ENCODE measurements at regions not wholly inside any gene's neighbourhood (a gene's known extent, or its start where the extent isn't known, plus 50 kb on each side); places are given as distances from the start of the nearest gene placed in this dataset.

GRCh38 chr5:38009749-38010358 lies 170.0 kb upstream of the GDNF start:
- Histone ChIP-seq H3K4me3 (ENCODE audit: insufficient read depth, low read depth, low read length) (no peak overlapping the region), H3K36me3 (replicated peaks; ENCODE audit: control insufficient read depth, insufficient read depth, low read length) (no peaks in the 10 kb centered on the region), H3K27me3 (ENCODE audit: control insufficient read depth, insufficient read depth, low read length) (no peaks in the 10 kb centered on the region)
- no peak for DNase-seq

- no peaks in the 10 kb centered on the region for H3K27me3 ChIP-seq (ENCODE audit: control insufficient read depth, insufficient read depth, low read length)
- no peak overlapping the region for H3K4me3 ChIP-seq (ENCODE audit: insufficient read depth, low read depth, low read length)
- no peaks in the 10 kb centered on the region for H3K36me3 ChIP-seq (replicated peaks; ENCODE audit: control insufficient read depth, insufficient read depth, low read length)
- no peak for DNase-seq
These were observed 168.4 kb upstream of the GDNF start for GRCh38 chr5:38008198-38008597.

GRCh38 chr5:37999593-37999992 lies 159.8 kb upstream of the GDNF start:
- DNase-seq, result no peak
- Histone ChIP-seq H3K4me3 (ENCODE audit: insufficient read depth, low read depth, low read length) (no peak overlapping the region), H3K36me3 (replicated peaks; ENCODE audit: control insufficient read depth, insufficient read depth, low read length) (no peaks in the 10 kb centered on the region), H3K27me3 (ENCODE audit: control insufficient read depth, insufficient read depth, low read length) (no peaks in the 10 kb centered on the region)

GRCh38 chr5:37996918-37997317 lies 157.1 kb upstream of the GDNF start:
- no peak for DNase-seq
- no peaks in the 10 kb centered on the region for H3K36me3 ChIP-seq (replicated peaks; ENCODE audit: control insufficient read depth, insufficient read depth, low read length)

GRCh38 chr5:37994729-37995128 lies 154.9 kb upstream of the GDNF start:
- DNase-seq, result no peak
- H3K4me3 ChIP-seq (ENCODE audit: insufficient read depth, low read depth, low read length), result no peak overlapping the region
- H3K27me3 ChIP-seq (ENCODE audit: control insufficient read depth, insufficient read depth, low read length), result no peaks in the 10 kb centered on the region
- no peaks in the 10 kb centered on the region for H3K36me3 ChIP-seq (replicated peaks; ENCODE audit: control insufficient read depth, insufficient read depth, low read length)

More at GRCh38 chr5:37996918-37997317, 157.1 kb upstream of the GDNF start:
- Histone ChIP-seq H3K27me3 (ENCODE audit: control insufficient read depth, insufficient read depth, low read length) (no peaks in the 10 kb centered on the region), H3K4me3 (ENCODE audit: insufficient read depth, low read depth, low read length) (no peak overlapping the region)

DNA sequence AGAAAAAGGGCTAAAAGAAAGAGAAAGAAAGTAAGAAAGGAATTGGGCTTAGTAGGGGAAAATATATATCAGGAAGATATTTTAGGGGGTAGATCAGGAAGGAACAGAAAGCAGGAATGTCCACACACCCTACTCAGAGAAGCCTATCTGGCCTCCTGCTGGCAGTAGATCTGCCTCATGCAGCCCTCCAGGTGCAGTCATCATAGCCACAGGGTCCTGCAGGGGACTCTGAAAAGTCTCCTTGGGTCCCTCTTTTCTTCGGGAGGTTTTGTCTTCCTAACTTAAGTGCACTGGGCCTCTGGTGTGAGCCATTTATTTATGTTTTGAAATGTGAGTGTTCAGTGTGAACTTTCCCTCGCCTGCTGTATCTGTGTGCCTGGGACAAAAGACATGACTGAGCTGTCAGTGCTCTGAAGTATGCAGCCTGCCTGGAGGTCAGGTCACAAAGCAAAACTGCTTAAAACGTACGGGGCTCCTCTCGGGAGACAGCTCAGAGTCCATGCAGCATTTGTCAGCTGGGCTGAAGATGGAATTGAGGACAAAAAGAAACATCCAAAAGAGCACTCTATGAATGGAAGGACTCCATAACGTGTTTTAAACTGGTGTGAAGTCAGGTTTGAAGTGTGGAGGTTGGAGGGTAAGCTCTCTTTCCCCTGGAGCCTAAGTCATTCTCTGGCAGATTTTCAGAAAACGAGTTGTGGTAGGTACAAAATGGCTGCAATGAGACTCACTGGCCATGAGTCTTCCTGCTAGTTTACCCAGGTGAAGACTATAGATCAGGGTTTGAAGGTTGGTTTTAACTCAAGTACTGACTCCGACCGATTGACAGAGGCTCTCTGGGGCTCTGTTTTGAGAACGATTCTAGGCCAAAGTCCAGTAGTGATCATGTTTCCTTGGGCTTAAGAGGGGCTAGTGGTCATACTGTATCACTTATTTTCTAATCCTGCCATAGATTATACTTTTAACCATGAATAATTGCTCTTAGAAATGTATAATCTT lies 151.8 kb upstream of the GDNF start:
- H3K27me3 ChIP-seq (ENCODE audit: control insufficient read depth, insufficient read depth, low read length), result no peaks in the 10 kb centered on the region
- no peaks in the 10 kb centered on the region for H3K36me3 ChIP-seq (replicated peaks; ENCODE audit: control insufficient read depth, insufficient read depth, low read length)
- H3K4me3 ChIP-seq (ENCODE audit: insufficient read depth, low read depth, low read length), result no peak overlapping the region
- no peak for DNase-seq

DNA sequence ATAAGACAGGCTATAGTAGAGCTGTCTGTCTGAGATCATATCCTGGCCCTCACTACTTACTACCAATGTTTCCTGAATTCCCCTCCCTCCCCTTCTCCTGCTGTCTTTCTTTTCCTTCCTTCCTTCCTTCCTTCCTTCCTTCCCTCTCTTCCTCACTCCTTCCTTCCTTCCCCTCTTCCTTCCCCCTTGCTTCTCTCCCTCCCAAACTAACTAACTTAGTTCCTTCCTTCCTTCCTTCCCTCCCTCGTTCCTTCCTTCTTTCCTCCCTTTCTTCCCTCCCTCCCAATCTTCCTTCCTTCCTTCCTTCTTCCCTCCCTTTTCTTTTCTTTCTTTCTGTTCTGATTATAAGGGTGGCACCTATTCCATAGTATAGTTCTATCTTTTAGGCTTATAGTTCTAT lies 150.0 kb upstream of the GDNF start:
- H3K27me3 ChIP-seq (ENCODE audit: control insufficient read depth, insufficient read depth, low read length), result no peaks in the 10 kb centered on the region
- H3K36me3 ChIP-seq (replicated peaks; ENCODE audit: control insufficient read depth, insufficient read depth, low read length), result no peaks in the 10 kb centered on the region
- no peak overlapping the region for H3K4me3 ChIP-seq (ENCODE audit: insufficient read depth, low read depth, low read length)
- no peak for DNase-seq

GRCh38 chr5:37988454-37989046 lies 148.7 kb upstream of the GDNF start:
- no peak overlapping the region for H3K4me3 ChIP-seq (ENCODE audit: insufficient read depth, low read depth, low read length)
- no peak for DNase-seq
- no peaks in the 10 kb centered on the region for H3K27me3 ChIP-seq (ENCODE audit: control insufficient read depth, insufficient read depth, low read length)
- H3K36me3 ChIP-seq (replicated peaks; ENCODE audit: control insufficient read depth, insufficient read depth, low read length), result no peaks in the 10 kb centered on the region

- DNase-seq, result no peak
- no peaks in the 10 kb centered on the region for H3K27me3 ChIP-seq (ENCODE audit: control insufficient read depth, insufficient read depth, low read length)
- H3K36me3 ChIP-seq (replicated peaks; ENCODE audit: control insufficient read depth, insufficient read depth, low read length), result no peaks in the 10 kb centered on the region
These were observed 144.5 kb upstream of the GDNF start for GRCh38 chr5:37984300-37984699.

GRCh38 chr5:37983463-37983862 lies 143.6 kb upstream of the GDNF start:
- no peak for DNase-seq
- H3K4me3 ChIP-seq (ENCODE audit: insufficient read depth, low read depth, low read length), result no peak overlapping the region
- no peaks in the 10 kb centered on the region for H3K36me3 ChIP-seq (replicated peaks; ENCODE audit: control insufficient read depth, insufficient read depth, low read length)
- H3K27me3 ChIP-seq (ENCODE audit: control insufficient read depth, insufficient read depth, low read length), result no peaks in the 10 kb centered on the region

More at GRCh38 chr5:37984300-37984699, 144.5 kb upstream of the GDNF start:
- H3K4me3 ChIP-seq (ENCODE audit: insufficient read depth, low read depth, low read length), result no peak overlapping the region

DNA sequence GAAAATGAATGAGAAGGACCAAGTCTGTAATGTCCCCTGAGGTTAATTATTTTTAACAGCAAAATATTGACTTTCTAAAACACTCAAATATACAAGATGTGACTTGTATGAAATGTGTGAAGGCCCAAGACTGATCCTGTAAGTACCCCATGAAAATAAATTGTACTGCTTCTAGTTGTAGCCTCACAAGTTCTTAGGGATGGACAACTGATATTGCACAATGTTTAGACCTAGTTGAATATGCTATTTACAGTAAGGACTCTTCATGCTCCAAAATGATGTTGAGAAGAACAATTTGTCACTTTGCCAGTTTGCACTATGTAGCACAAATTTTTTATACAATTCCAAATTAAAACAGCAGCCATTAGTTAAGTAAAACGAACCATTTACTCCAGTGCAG lies 139.7 kb upstream of the GDNF start:
- no peaks in the 10 kb centered on the region for H3K27me3 ChIP-seq (ENCODE audit: control insufficient read depth, insufficient read depth, low read length)
- H3K36me3 ChIP-seq (replicated peaks; ENCODE audit: control insufficient read depth, insufficient read depth, low read length), result no peaks in the 10 kb centered on the region
- no peak for DNase-seq
- H3K4me3 ChIP-seq (ENCODE audit: insufficient read depth, low read depth, low read length), result no peak overlapping the region

DNA sequence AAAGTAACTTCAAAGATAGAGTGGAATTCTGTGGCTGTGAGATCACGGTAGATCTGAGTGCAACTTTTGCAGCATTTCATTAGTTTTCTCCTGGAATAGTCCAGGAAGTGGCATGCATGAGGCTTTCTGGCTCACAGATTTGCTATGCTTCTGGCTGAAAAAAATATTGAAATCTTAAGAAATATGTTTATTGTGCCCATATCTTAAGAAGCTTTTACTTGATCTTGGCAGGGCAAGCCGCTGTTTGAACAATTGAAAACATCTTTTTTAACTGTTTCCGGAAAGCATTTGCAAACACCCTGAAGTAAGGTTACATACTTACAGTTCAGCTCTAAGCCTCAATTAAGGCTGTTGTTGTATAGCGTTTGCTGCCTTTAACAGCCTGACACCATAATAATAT lies 135.7 kb upstream of the GDNF start:
- DNase-seq, result no peak
- H3K27me3 ChIP-seq (ENCODE audit: control insufficient read depth, insufficient read depth, low read length), result no peaks in the 10 kb centered on the region
- H3K36me3 ChIP-seq (replicated peaks; ENCODE audit: control insufficient read depth, insufficient read depth, low read length), result no peaks in the 10 kb centered on the region
- H3K4me3 ChIP-seq (ENCODE audit: insufficient read depth, low read depth, low read length), result no peak overlapping the region

DNA sequence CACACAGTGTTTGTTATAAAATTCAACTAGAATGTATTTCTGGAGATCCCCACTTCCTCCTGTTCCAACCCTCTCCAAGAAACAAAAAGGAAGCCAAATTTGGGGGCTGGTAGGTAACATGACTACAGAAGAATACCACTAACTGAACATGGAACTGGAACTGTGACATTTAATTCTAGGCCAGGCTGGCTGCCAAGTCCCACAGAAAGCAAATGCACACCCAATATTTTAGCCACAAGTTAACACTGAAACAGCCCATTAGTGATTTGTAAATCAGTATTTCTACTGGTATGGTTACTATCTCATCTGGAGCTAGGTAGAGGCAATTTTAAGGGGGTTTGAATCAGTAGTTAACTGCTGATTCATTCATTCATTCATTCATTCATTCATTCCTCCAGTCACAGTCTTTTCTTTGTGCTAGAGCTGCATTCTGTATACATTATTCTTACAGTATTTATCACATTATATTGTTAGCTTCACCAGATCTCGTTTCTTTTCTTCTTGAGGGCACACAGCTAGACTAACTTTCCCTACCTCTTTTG lies 131.7 kb upstream of the GDNF start:
- no peak for DNase-seq
- Histone ChIP-seq H3K4me3 (ENCODE audit: insufficient read depth, low read depth, low read length) (no peak overlapping the region), H3K27me3 (ENCODE audit: control insufficient read depth, insufficient read depth, low read length) (no peaks in the 10 kb centered on the region), H3K36me3 (replicated peaks; ENCODE audit: control insufficient read depth, insufficient read depth, low read length) (no peaks in the 10 kb centered on the region)

- Histone ChIP-seq H3K27me3 (ENCODE audit: control insufficient read depth, insufficient read depth, low read length) (no peaks in the 10 kb centered on the region), H3K4me3 (ENCODE audit: insufficient read depth, low read depth, low read length) (no peak overlapping the region), H3K36me3 (replicated peaks; ENCODE audit: control insufficient read depth, insufficient read depth, low read length) (no peaks in the 10 kb centered on the region)
- no peak for DNase-seq
These were observed 127.0 kb upstream of the GDNF start for GRCh38 chr5:37966871-37967270.

DNA sequence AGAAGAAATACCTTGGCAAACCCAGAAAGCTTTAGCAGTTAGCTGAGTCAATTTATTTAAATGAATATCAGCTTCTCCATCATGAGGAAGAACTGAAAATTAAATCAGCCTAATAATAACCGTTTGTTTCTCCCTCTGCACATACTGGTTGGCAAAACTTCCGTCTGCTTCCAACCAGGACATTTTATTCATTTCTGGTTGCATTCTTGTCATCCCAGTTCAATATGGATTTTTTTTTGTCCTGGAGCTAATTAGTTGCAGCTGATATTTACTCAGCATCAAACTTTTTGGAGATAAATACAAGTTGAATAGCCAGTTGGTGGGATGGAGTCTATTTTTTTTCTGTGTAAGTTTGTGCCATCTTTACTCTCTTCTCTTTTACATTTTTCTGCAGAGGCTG lies 126.5 kb upstream of the GDNF start:
- DNase-seq, result no peak
- no peak overlapping the region for H3K4me3 ChIP-seq (ENCODE audit: insufficient read depth, low read depth, low read length)
- H3K27me3 ChIP-seq (ENCODE audit: control insufficient read depth, insufficient read depth, low read length), result no peaks in the 10 kb centered on the region
- H3K36me3 ChIP-seq (replicated peaks; ENCODE audit: control insufficient read depth, insufficient read depth, low read length), result no peaks in the 10 kb centered on the region

All from H7 (cell line).